ENCODE measurements at regions not wholly inside any gene's neighbourhood (a gene's known extent, or its start where the extent isn't known, plus 50 kb on each side); places are given as distances from the start of the nearest gene placed in this dataset.

GRCh38 chr3:104791331-104791730 is 575.4 kb upstream of the ALCAM start:
- no peak overlapping the region for H3K9ac ChIP-seq (ENCODE audit: low read length in 3 of 3)
- no peak for DNase-seq
- H3K4me3 ChIP-seq (ENCODE audit: low read length in 3 of 3), result no peak overlapping the region
- FAIRE-seq, result no peak
- intact Hi-C loops (cut with DNase I), result no loop called here
- no peaks in the 10 kb centered on the region for H3K9me3 ChIP-seq (ENCODE audit: control insufficient read depth in 2 of 3, insufficient read depth in 1 of 3, low read length in 3 of 3)
- H3K27ac ChIP-seq (ENCODE audit: low read depth in 2 of 2, low read length in 2 of 2), result no peak overlapping the region
- no peak for TF ChIP-seq CTCF (IDR thresholded peaks at IDR 0.05; ENCODE audit: borderline replicate concordance, extremely low read depth, insufficient read depth)
- H3K4me1 ChIP-seq (ENCODE audit: control insufficient read depth in 2 of 3, insufficient read depth in 2 of 3, low read depth in 1 of 3, low read length in 3 of 3), result no peaks in the 10 kb centered on the region
- no peaks in the 10 kb centered on the region for H3K27me3 ChIP-seq (ENCODE audit: control insufficient read depth, insufficient read depth, low read length)
- no peaks in the 10 kb centered on the region for H3K36me3 ChIP-seq (ENCODE audit: control insufficient read depth in 2 of 3, insufficient read depth in 3 of 3, low read length in 3 of 3)

- no peak for DNase-seq
- intact Hi-C loops (cut with DNase I), result no loop called here
- no peak for TF ChIP-seq CTCF (IDR thresholded peaks at IDR 0.05; ENCODE audit: borderline replicate concordance, extremely low read depth, insufficient read depth)
These were observed 570.2 kb upstream of the ALCAM start for GRCh38 chr3:104796556-104796955.

GRCh38 chr3:104805042-104805441 is 561.7 kb upstream of the ALCAM start:
- no peak overlapping the region for H3K27ac ChIP-seq (ENCODE audit: low read depth in 2 of 2, low read length in 2 of 2)
- intact Hi-C loops (cut with DNase I), result no loop called here
- H3K27me3 ChIP-seq (ENCODE audit: control insufficient read depth, insufficient read depth, low read length), result no peaks in the 10 kb centered on the region
- H3K4me3 ChIP-seq (ENCODE audit: low read length in 3 of 3), result no peak overlapping the region
- H3K9ac ChIP-seq (ENCODE audit: low read length in 3 of 3), result no peak overlapping the region
- H3K9me3 ChIP-seq (ENCODE audit: control insufficient read depth in 2 of 3, insufficient read depth in 1 of 3, low read length in 3 of 3), result no peaks in the 10 kb centered on the region
- H3K4me1 ChIP-seq (ENCODE audit: control insufficient read depth in 2 of 3, insufficient read depth in 2 of 3, low read depth in 1 of 3, low read length in 3 of 3), result no peaks in the 10 kb centered on the region
- TF ChIP-seq CTCF (IDR thresholded peaks at IDR 0.05; ENCODE audit: borderline replicate concordance, extremely low read depth, insufficient read depth), result no peak
- no peak for DNase-seq
- no peaks in the 10 kb centered on the region for H3K36me3 ChIP-seq (ENCODE audit: control insufficient read depth in 2 of 3, insufficient read depth in 3 of 3, low read length in 3 of 3)
- FAIRE-seq, result no peak

More at GRCh38 chr3:104796556-104796955, 570.2 kb upstream of the ALCAM start:
- no peak for FAIRE-seq
- no peaks in the 10 kb centered on the region for H3K36me3 ChIP-seq (ENCODE audit: control insufficient read depth in 2 of 3, insufficient read depth in 3 of 3, low read length in 3 of 3)
- H3K27me3 ChIP-seq (ENCODE audit: control insufficient read depth, insufficient read depth, low read length), result no peaks in the 10 kb centered on the region
- H3K4me1 ChIP-seq (ENCODE audit: control insufficient read depth in 2 of 3, insufficient read depth in 2 of 3, low read depth in 1 of 3, low read length in 3 of 3), result no peaks in the 10 kb centered on the region
- H3K9me3 ChIP-seq (ENCODE audit: control insufficient read depth in 2 of 3, insufficient read depth in 1 of 3, low read length in 3 of 3), result no peaks in the 10 kb centered on the region
- H3K27ac ChIP-seq (ENCODE audit: low read depth in 2 of 2, low read length in 2 of 2), result no peak overlapping the region
- H3K9ac ChIP-seq (ENCODE audit: low read length in 3 of 3), result no peak overlapping the region
- no peak overlapping the region for H3K4me3 ChIP-seq (ENCODE audit: low read length in 3 of 3)

GRCh38 chr3:104805508-104805907 is 561.2 kb upstream of the ALCAM start:
- TF ChIP-seq CTCF (IDR thresholded peaks at IDR 0.05; ENCODE audit: borderline replicate concordance, extremely low read depth, insufficient read depth), result no peak
- intact Hi-C loops (cut with DNase I), result no loop called here
- Histone ChIP-seq H3K4me1 (ENCODE audit: control insufficient read depth in 2 of 3, insufficient read depth in 2 of 3, low read depth in 1 of 3, low read length in 3 of 3) (no peaks in the 10 kb centered on the region), H3K9ac (ENCODE audit: low read length in 3 of 3) (no peak overlapping the region), H3K27me3 (ENCODE audit: control insufficient read depth, insufficient read depth, low read length) (no peaks in the 10 kb centered on the region), H3K36me3 (ENCODE audit: control insufficient read depth in 2 of 3, insufficient read depth in 3 of 3, low read length in 3 of 3) (no peaks in the 10 kb centered on the region), H3K9me3 (ENCODE audit: control insufficient read depth in 2 of 3, insufficient read depth in 1 of 3, low read length in 3 of 3) (no peaks in the 10 kb centered on the region), H3K4me3 (ENCODE audit: low read length in 3 of 3) (no peak overlapping the region), H3K27ac (ENCODE audit: low read depth in 2 of 2, low read length in 2 of 2) (no peak overlapping the region)
- FAIRE-seq (no peak), DNase-seq (no peak)
